ENCODE measurements at regions not wholly inside any gene's neighbourhood (a gene's known extent, or its start where the extent isn't known, plus 50 kb on each side); places are given as distances from the start of the nearest gene placed in this dataset.

GRCh38 chr3:76429581-76430177 lies 610.2 kb upstream of the ROBO2 start:
- TF ChIP-seq EZH2phosphoT487 (IDR thresholded peaks at IDR 0.05; ENCODE audit: low read depth) (no peak), CTCF (IDR thresholded peaks at IDR 0.05; ENCODE audit: low read depth, low read length) (no peak)

Measured in OCI-LY3 (cell line).